Astrocyte (in vitro differentiated cells and primary cell): ENCODE measurements at regions not wholly inside any gene's neighbourhood (a gene's known extent, or its start where the extent isn't known, plus 50 kb on each side); places are given as distances from the start of the nearest gene placed in this dataset.

Source experiments
- DNase-seq: peaks from one replicate; pipeline ENCODE4 v3.0.0-alpha.2; 2010; ENCODE audit warnings: low read depth
- FAIRE-seq: peaks from 2 replicates; lab custom pipeline; 2011; peaks lifted over from hg19 to GRCh38; lab: Jason Lieb, UNC
- H2AFZ ChIP-seq: 2 replicates; pipeline ENCODE4 v1.6.0; 2012; ENCODE audit warnings: low read depth, low read length, inconsistent platforms
- H3K27ac ChIP-seq: 2 replicates; pipeline ENCODE4 v1.5.1; 2011; ENCODE audit warnings: low read depth, low read length, inconsistent platforms
- H3K27me3 ChIP-seq: 2 replicates; pipeline ENCODE4 v1.6.0; 2011; ENCODE audit warnings: low read length, inconsistent platforms; ENCODE audit not compliant: insufficient read depth
- H3K36me3 ChIP-seq: 2 replicates; pipeline ENCODE4 v1.5.1; 2011; ENCODE audit warnings: low read length, inconsistent platforms; ENCODE audit not compliant: insufficient read depth
- H3K4me1 ChIP-seq: 2 replicates; pipeline ENCODE4 v1.5.1; 2011; ENCODE audit warnings: low read length, inconsistent platforms; ENCODE audit not compliant: insufficient read depth
- H3K4me2 ChIP-seq: 2 replicates; pipeline ENCODE4 v1.6.0; 2012; ENCODE audit warnings: low read length, inconsistent platforms
- H3K4me3 ChIP-seq: 2 replicates; pipeline ENCODE4 v1.5.1; 2011; ENCODE audit warnings: low read depth, mild to moderate bottlenecking, low read length, inconsistent platforms; ENCODE audit not compliant: insufficient read depth
- H3K79me2 ChIP-seq: 2 replicates; pipeline ENCODE4 v1.6.0; 2012; ENCODE audit warnings: mild to moderate bottlenecking, low read length, inconsistent platforms; ENCODE audit not compliant: insufficient read depth
- H3K9ac ChIP-seq: 2 replicates; pipeline ENCODE4 v1.6.0; 2012; ENCODE audit warnings: mild to moderate bottlenecking, low read length, inconsistent platforms
- H3K9me3 ChIP-seq: 2 replicates; pipeline ENCODE4 v1.5.1; 2012; ENCODE audit warnings: low read depth, mild to moderate bottlenecking, low read length, inconsistent platforms; ENCODE audit not compliant: insufficient read depth
- H4K20me1 ChIP-seq: 2 replicates; pipeline ENCODE4 v1.6.0; 2012; ENCODE audit warnings: low read length, inconsistent platforms; ENCODE audit not compliant: insufficient read depth
- H3K27ac Mint-ChIP-seq: one replicate; pipeline ENCODE4 v1.8.0; 2021; ENCODE audit warnings: mild to moderate bottlenecking, mixed read lengths; ENCODE audit not compliant: unreplicated experiment
- H3K27me3 Mint-ChIP-seq: one replicate; pipeline ENCODE4 v1.8.0; 2021; ENCODE audit warnings: low read depth, mixed read lengths; ENCODE audit not compliant: unreplicated experiment
- H3K36me3 Mint-ChIP-seq: one replicate; pipeline ENCODE4 v1.8.0; 2021; ENCODE audit warnings: low read depth, mixed read lengths; ENCODE audit not compliant: unreplicated experiment
- H3K4me1 Mint-ChIP-seq: one replicate; pipeline ENCODE4 v1.8.0; 2021; ENCODE audit warnings: low read depth, mixed read lengths; ENCODE audit not compliant: unreplicated experiment
- H3K4me3 Mint-ChIP-seq: one replicate; pipeline ENCODE4 v1.8.0; 2021; ENCODE audit warnings: mild to moderate bottlenecking, moderate library complexity, mixed read lengths; ENCODE audit not compliant: unreplicated experiment
- H3K9me3 Mint-ChIP-seq: one replicate; pipeline ENCODE4 v1.8.0; 2021; ENCODE audit warnings: mild to moderate bottlenecking, mixed read lengths; ENCODE audit not compliant: unreplicated experiment
- CTCF ChIP-seq: IDR thresholded peaks from 2 replicates; pipeline ENCODE4 v1.5.1; 2011; ENCODE audit warnings: low read depth, mild to moderate bottlenecking, inconsistent platforms, low read length, moderate library complexity; ENCODE audit not compliant: insufficient read depth
- EZH2 ChIP-seq: IDR thresholded peaks from 2 replicates; pipeline ENCODE4 v1.6.1; 2012; ENCODE audit warnings: mild to moderate bottlenecking, low read length, inconsistent platforms; ENCODE audit not compliant: insufficient read depth

GRCh38 chr14:65824978-65825299 is 412.4 kb downstream of the FUT8 start:
- Histone ChIP-seq H3K9me3 (peaks cover 4% of the 10 kb centered on the region), H3K4me3 (no peak overlapping the region), H3K36me3 (no peaks in the 10 kb centered on the region), H4K20me1 (no peaks in the 10 kb centered on the region), H3K4me2 (no peak overlapping the region), H3K79me2 (no peaks in the 10 kb centered on the region), H3K27ac (no peak overlapping the region), H3K27me3 (peaks cover 31% of the 10 kb centered on the region), H3K4me1 (no peaks in the 10 kb centered on the region), H2AFZ (no peak overlapping the region), H3K9ac (no peak overlapping the region)
- FAIRE-seq (no peak), DNase-seq (no peak)
- H3K27me3 Mint-ChIP-seq, result peaks cover 37% of the 10 kb centered on the region
- H3K9me3 Mint-ChIP-seq, result no peaks in the 10 kb centered on the region
- no peak overlapping the region for H3K27ac Mint-ChIP-seq
- TF ChIP-seq CTCF, result no peak
- no peak for TF ChIP-seq EZH2
- no peaks in the 10 kb centered on the region for H3K4me1 Mint-ChIP-seq
- no peaks in the 10 kb centered on the region for H3K36me3 Mint-ChIP-seq
- no peak overlapping the region for H3K4me3 Mint-ChIP-seq

- Mint-ChIP-seq H3K4me1 (no peaks in the 10 kb centered on the region), H3K27me3 (peaks cover 34% of the 10 kb centered on the region), H3K27ac (no peak overlapping the region), H3K9me3 (peaks cover 3% of the 10 kb centered on the region), H3K36me3 (no peaks in the 10 kb centered on the region), H3K4me3 (no peak overlapping the region)
- Histone ChIP-seq H3K9ac (no peak overlapping the region), H3K4me2 (no peak overlapping the region), H3K9me3 (peaks cover 4% of the 10 kb centered on the region), H3K79me2 (no peaks in the 10 kb centered on the region), H3K36me3 (no peaks in the 10 kb centered on the region), H3K27me3 (peaks cover 27% of the 10 kb centered on the region), H4K20me1 (no peaks in the 10 kb centered on the region), H3K4me3 (no peak overlapping the region), H3K27ac (no peak overlapping the region), H2AFZ (no peak overlapping the region), H3K4me1 (no peaks in the 10 kb centered on the region)
- TF ChIP-seq EZH2 (no peak), CTCF (no peak)
- DNase-seq (no peak), FAIRE-seq (no peak)
Measured at GRCh38 chr14:65826946-65827345, 414.4 kb downstream of the FUT8 start.

- Mint-ChIP-seq H3K4me1 (no peaks in the 10 kb centered on the region), H3K4me3 (no peak overlapping the region), H3K27me3 (peaks cover 34% of the 10 kb centered on the region), H3K36me3 (no peaks in the 10 kb centered on the region), H3K9me3 (peaks cover 3% of the 10 kb centered on the region), H3K27ac (no peak overlapping the region)
- Histone ChIP-seq H3K4me2 (no peak overlapping the region), H3K9me3 (peaks cover 4% of the 10 kb centered on the region), H3K9ac (no peak overlapping the region), H3K79me2 (no peaks in the 10 kb centered on the region), H2AFZ (no peak overlapping the region), H4K20me1 (no peaks in the 10 kb centered on the region), H3K27me3 (peaks cover 27% of the 10 kb centered on the region), H3K36me3 (no peaks in the 10 kb centered on the region), H3K4me1 (no peaks in the 10 kb centered on the region), H3K4me3 (no peak overlapping the region), H3K27ac (no peak overlapping the region)
- DNase-seq (no peak), FAIRE-seq (no peak)
- TF ChIP-seq CTCF (no peak), EZH2 (no peak)
Measured at GRCh38 chr14:65827520-65827919, 415.0 kb downstream of the FUT8 start.
